K562 (cell line): ENCODE measurements at regions not wholly inside any gene's neighbourhood (a gene's known extent, or its start where the extent isn't known, plus 50 kb on each side); places are given as distances from the start of the nearest gene placed in this dataset.

Experiments used
- ATF4 ChIP-seq: fragments of 450-650 bp; formaldehyde crosslinking; IDR thresholded peaks from 2 replicates; pipeline ENCODE4 v1.4.0; 2022; ENCODE audit warnings: mild to moderate bottlenecking, moderate library complexity
- BHLHE40 ChIP-seq: IDR thresholded peaks from 2 replicates; pipeline ENCODE4 v1.6.1; 2011; ENCODE audit warnings: low read length, improper control_type of control experiment
- CTCF ChIP-seq, 3 experiments: IDR thresholded peaks in 2 of 3; conservative IDR thresholded peaks in 1 of 3; 2 replicates each; pipeline ENCODE4 v1.5.1; 2011 to 2012; ENCODE audit warnings: low read length in 3 of 3, mild to moderate bottlenecking in 3 of 3, control low read depth in 2 of 3, improper control_type of control experiment in 1 of 3, inconsistent platforms in 1 of 3, low read depth in 1 of 3, mixed read lengths in 1 of 3, moderate library complexity in 1 of 3; ENCODE audit not compliant: insufficient read depth in 2 of 3
- CTCFL ChIP-seq: IDR thresholded peaks from 2 replicates; pipeline ENCODE4 v1.6.1; 2011; ENCODE audit warnings: borderline replicate concordance, low read depth, mild to moderate bottlenecking, moderate library complexity, low read length; ENCODE audit not compliant: insufficient read depth, poor library complexity, severe bottlenecking
- MAFG ChIP-seq: fragments of 450-650 bp; conservative IDR thresholded peaks from 2 replicates; pipeline ENCODE4 v1.6.1; 2016; ENCODE audit warnings: missing genetic modification characterization, missing compliant biosample characterization
- MAFK ChIP-seq: IDR thresholded peaks from 2 replicates; pipeline ENCODE4 v1.6.1; 2011; ENCODE audit warnings: low read length, improper control_type of control experiment
- ZFP30 ChIP-seq: fragments of 250-450 bp; sonication (Bioruptor Pico); IDR thresholded peaks from 2 replicates; pipeline ENCODE4 v1.8.0; 2022; ENCODE audit warnings: moderate library complexity, mild to moderate bottlenecking, inconsistent platforms, borderline replicate concordance
- ZNF282 ChIP-seq: sonication (generic); formaldehyde crosslinking; IDR thresholded peaks from 2 replicates; pipeline ENCODE4 v1.8.1; 2023; ENCODE audit warnings: missing genetic modification reagents
- ZNF589 ChIP-seq: fragments of 200-800 bp; sonication (Bioruptor generic); IDR thresholded peaks from 2 replicates; pipeline ENCODE4 v1.6.1; 2016; ENCODE audit warnings: low read depth, missing genetic modification characterization, missing compliant biosample characterization

GRCh38 chr5:167723254-167723871, 568.1 kb upstream of the WWC1 start (continued):
- TF ChIP-seq MAFK (peak; percentile 69), ATF4 (CRISPR knock-in tag) (no peak), CTCFL (peak; percentile 23), BHLHE40 (peak; percentile 92), CTCF (IDR thresholded peaks at IDR 0.05 in 2 of 3, conservative IDR thresholded peaks at IDR 0.05 in 1 of 3; ENCODE audit: insufficient read depth in 2 of 3, low read depth in 1 of 3, low read length in 3 of 3) (peak; percentile 58 to 75 (median 63)), MAFG (peak; percentile 71), ZFP30 (CRISPR knock-in tag) (no peak), ZNF282 (CRISPR knock-in tag) (no peak), ZNF589 (CRISPR knock-in tag) (no peak)
